Fibroblast of lung (primary cell): ENCODE measurements at regions not wholly inside any gene's neighbourhood (a gene's known extent, or its start where the extent isn't known, plus 50 kb on each side); places are given as distances from the start of the nearest gene placed in this dataset.

Experiments used
- EZH2 ChIP-seq: IDR thresholded peaks from 2 replicates; pipeline ENCODE4 v1.5.1; 2012; ENCODE audit warnings: low read length, control low read depth, mild to moderate bottlenecking; ENCODE audit errors: missing control alignments
- TF ChIP-seq, protein P1 (sequence below), 2 donors: IDR thresholded peaks in 1 of 2; conservative IDR thresholded peaks in 1 of 2; 1 replicate in 1 of 2; 2 replicates in 1 of 2; pipeline ENCODE4 v1.5.1; 2011 to 2012; ENCODE audit warnings: low read length in 2 of 2, control low read depth in 1 of 2, inconsistent platforms in 1 of 2, low read depth in 1 of 2, mild to moderate bottlenecking in 1 of 2

DNA sequence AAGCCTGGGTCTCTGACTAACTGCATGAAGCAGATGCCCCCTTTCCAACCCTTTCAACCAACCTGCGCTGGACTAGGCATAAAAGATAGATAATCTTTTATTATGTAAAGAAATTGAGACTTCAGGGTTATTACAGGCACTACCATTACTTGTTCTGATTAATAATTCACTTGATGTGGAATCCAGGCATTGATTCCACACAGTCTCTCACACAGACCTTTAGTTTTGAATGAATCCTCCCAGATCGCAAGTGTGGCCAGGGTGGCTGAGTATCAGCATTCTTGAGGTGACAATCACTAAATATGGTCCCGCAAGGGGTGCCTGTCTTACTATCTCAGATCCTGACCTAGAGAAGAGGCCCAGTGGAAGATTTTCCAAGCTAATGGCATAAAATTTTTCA, 368.9 kb upstream of the ONECUT1 start:
- TF ChIP-seq, protein P1, sequence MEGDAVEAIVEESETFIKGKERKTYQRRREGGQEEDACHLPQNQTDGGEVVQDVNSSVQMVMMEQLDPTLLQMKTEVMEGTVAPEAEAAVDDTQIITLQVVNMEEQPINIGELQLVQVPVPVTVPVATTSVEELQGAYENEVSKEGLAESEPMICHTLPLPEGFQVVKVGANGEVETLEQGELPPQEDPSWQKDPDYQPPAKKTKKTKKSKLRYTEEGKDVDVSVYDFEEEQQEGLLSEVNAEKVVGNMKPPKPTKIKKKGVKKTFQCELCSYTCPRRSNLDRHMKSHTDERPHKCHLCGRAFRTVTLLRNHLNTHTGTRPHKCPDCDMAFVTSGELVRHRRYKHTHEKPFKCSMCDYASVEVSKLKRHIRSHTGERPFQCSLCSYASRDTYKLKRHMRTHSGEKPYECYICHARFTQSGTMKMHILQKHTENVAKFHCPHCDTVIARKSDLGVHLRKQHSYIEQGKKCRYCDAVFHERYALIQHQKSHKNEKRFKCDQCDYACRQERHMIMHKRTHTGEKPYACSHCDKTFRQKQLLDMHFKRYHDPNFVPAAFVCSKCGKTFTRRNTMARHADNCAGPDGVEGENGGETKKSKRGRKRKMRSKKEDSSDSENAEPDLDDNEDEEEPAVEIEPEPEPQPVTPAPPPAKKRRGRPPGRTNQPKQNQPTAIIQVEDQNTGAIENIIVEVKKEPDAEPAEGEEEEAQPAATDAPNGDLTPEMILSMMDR (conservative IDR thresholded peaks at IDR 0.05 in 1 of 2, IDR thresholded peaks at IDR 0.05 in 1 of 2; ENCODE audit: low read depth in 1 of 2, low read length in 2 of 2) = no peak
- no peak for TF ChIP-seq EZH2
